ENCODE measurements at regions not wholly inside any gene's neighbourhood (a gene's known extent, or its start where the extent isn't known, plus 50 kb on each side); places are given as distances from the start of the nearest gene placed in this dataset.
A peak's percentile ranks its signal among the peaks of the same experiment; 100 is the strongest.

DNA sequence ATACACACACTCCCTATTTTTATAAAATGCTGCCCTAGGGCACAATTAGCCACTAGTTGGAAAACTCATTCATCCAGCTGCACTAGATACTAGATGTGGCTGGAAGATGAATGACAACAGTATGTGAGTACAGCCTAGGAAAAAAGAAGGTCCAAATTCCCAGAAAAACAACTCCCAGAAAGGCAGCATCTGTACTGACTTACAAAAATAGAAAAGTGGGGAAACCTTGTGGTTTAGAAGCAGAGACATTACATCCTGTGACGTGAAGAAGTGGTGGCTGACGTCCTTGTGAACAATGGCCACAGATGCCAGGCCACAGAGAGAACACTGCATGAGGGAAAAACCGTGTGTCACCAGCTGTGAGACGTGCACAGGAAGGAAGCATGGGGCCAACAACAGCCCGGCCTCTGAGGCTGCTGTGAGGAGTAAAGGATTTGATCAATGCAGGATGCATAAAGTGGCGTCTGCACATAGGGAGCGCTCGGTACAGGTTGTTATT lies 81.2 kb downstream of the SPRY1 start:
- in situ Hi-C loops (cut with HindIII; ENCODE audit: low pct_ligation_motif_present, low sequenced_read_pairs), result no loop called here
- TF ChIP-seq, protein P1, sequence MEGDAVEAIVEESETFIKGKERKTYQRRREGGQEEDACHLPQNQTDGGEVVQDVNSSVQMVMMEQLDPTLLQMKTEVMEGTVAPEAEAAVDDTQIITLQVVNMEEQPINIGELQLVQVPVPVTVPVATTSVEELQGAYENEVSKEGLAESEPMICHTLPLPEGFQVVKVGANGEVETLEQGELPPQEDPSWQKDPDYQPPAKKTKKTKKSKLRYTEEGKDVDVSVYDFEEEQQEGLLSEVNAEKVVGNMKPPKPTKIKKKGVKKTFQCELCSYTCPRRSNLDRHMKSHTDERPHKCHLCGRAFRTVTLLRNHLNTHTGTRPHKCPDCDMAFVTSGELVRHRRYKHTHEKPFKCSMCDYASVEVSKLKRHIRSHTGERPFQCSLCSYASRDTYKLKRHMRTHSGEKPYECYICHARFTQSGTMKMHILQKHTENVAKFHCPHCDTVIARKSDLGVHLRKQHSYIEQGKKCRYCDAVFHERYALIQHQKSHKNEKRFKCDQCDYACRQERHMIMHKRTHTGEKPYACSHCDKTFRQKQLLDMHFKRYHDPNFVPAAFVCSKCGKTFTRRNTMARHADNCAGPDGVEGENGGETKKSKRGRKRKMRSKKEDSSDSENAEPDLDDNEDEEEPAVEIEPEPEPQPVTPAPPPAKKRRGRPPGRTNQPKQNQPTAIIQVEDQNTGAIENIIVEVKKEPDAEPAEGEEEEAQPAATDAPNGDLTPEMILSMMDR (IDR thresholded peaks at IDR 0.05; ENCODE audit: low read depth, low read length, missing control alignments), result no peak
- Histone ChIP-seq H3K36me3 (replicated peaks) (no peaks in the 10 kb centered on the region), H3K4me3 (ENCODE audit: low read depth, low read length) (no peak overlapping the region), H3K27ac (no peak overlapping the region), H3K27me3 (replicated peaks) (no peaks in the 10 kb centered on the region)
- DNase-seq, result peak; percentile 75

DNA sequence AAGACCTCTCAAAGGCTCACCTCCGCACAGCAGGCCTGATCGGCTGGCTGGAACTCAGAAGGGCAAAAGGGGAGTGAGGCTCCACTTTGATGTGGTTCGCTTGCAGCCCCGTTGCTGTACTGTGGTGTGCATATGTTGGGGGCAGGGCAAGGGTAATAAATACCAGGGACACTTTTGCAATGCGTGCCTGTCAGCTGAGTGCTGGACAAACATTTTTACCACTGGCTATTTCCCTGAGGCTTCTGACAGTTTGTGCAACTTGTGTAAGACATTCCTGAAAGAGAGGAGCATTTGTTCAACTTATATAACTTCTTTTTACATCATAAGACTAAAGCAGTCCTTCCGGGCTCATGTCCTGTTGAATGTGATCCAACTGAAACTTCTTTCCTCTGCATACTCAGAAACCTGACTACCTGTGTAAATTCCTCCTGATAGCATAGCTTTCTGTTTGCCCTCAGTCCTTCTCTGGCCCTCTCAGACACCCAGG lies 82.3 kb downstream of the SPRY1 start:
- no peak overlapping the region for H3K4me3 ChIP-seq (ENCODE audit: low read depth, low read length)
- DNase-seq, result peak; percentile 33
- H3K27ac ChIP-seq, result no peak overlapping the region
- TF ChIP-seq, protein P1 (IDR thresholded peaks at IDR 0.05; ENCODE audit: low read depth, low read length, missing control alignments), result no peak
- no peaks in the 10 kb centered on the region for H3K36me3 ChIP-seq (replicated peaks)
- H3K27me3 ChIP-seq (replicated peaks), result no peaks in the 10 kb centered on the region
- in situ Hi-C loops (cut with HindIII; ENCODE audit: low pct_ligation_motif_present, low sequenced_read_pairs), result no loop called here

DNA sequence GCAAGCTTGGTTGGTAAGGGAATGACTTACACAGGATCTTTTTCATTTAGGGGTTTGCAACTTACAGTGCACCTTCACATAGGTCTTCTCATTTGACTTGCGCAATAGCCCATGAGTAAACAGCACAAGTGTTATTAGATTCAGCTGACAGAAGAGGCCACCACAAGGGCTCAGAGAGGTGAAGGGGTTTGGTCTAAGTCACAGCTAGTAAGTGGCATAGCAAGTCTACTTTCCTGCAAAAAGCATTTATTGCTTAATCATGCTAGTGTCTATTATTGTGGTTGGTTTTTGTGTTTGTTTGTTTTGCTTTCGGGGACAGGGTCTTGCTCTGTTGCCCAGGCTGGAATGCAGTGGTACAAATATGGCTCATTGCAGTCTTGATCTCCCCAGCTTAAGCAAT lies 83.3 kb downstream of the SPRY1 start:
- TF ChIP-seq, protein P1 (IDR thresholded peaks at IDR 0.05; ENCODE audit: low read depth, low read length, missing control alignments), result no peak
- DNase-seq, result no peak
- H3K36me3 ChIP-seq (replicated peaks), result no peaks in the 10 kb centered on the region
- no peak overlapping the region for H3K27ac ChIP-seq
- no peaks in the 10 kb centered on the region for H3K27me3 ChIP-seq (replicated peaks)
- no peak overlapping the region for H3K4me3 ChIP-seq (ENCODE audit: low read depth, low read length)
- in situ Hi-C loops (cut with HindIII; ENCODE audit: low pct_ligation_motif_present, low sequenced_read_pairs), result no loop called here

DNA sequence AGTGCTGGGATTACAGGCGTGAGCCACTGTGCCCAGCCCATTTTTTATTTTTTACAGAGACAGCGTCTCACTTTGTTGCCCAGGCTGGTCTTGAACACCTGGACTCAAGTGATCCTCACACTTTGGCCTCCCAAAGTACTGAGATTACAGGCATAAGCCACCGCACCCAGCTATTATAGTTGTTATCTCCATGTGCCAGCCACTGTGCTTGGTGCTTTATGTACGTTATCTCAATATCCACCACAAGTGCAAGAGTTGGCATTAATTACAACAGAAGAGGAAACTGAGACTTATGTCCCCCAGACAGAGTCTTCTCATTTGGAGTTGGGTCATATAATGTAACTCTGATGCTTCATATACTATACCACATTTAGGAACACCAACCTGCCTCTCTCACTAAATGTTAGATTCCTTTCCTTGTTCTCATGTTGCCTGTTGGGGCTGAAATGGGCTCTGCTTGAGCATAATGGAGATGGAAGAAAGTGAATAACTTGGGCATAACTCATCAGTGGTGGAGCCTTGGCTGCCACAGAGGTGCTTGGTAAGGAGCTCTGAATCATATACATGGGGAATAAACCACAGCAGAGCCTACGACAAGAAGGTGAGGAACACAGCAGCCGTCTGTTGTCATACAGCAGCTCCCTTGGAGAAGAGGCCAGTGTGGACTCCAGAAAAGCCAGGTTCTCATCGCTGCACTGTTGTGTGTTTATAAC lies 84.3 kb downstream of the SPRY1 start:
- Histone ChIP-seq H3K27ac (no peak overlapping the region), H3K4me3 (ENCODE audit: low read depth, low read length) (no peak overlapping the region), H3K27me3 (replicated peaks) (no peaks in the 10 kb centered on the region), H3K36me3 (replicated peaks) (no peaks in the 10 kb centered on the region)
- in situ Hi-C loops (cut with HindIII; ENCODE audit: low pct_ligation_motif_present, low sequenced_read_pairs), result no loop called here
- TF ChIP-seq, protein P1 (IDR thresholded peaks at IDR 0.05; ENCODE audit: low read depth, low read length, missing control alignments), result no peak
- DNase-seq, result peak; percentile 61

DNA sequence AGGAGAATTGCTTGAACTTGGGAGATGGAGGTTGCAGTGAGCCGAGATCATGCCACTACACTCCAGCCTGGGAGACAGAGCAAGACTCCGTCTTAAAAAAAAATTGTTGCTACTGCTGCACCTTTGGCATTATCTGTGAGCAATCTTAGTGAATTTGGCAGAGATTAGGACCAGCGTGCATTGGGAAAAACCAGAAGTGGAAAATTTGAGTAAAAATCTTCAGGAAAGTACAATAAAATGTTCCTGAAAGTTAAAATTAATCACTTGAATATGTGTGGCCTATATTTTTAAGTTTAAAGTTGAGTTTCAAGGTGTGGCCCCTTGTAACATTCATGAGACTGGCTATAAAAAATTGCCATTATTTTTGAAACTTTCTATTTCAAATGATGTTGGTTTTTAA lies 85.1 kb downstream of the SPRY1 start:
- Histone ChIP-seq H3K4me3 (ENCODE audit: low read depth, low read length) (no peak overlapping the region), H3K27me3 (replicated peaks) (no peaks in the 10 kb centered on the region), H3K36me3 (replicated peaks) (no peaks in the 10 kb centered on the region), H3K27ac (no peak overlapping the region)
- in situ Hi-C loops (cut with HindIII; ENCODE audit: low pct_ligation_motif_present, low sequenced_read_pairs), result no loop called here
- TF ChIP-seq, protein P1 (IDR thresholded peaks at IDR 0.05; ENCODE audit: low read depth, low read length, missing control alignments), result no peak
- DNase-seq, result no peak

Measured in brain microvascular endothelial cell (primary cell).